Lung microvascular endothelial cell (primary cell): ENCODE measurements at regions not wholly inside any gene's neighbourhood (a gene's known extent, or its start where the extent isn't known, plus 50 kb on each side); places are given as distances from the start of the nearest gene placed in this dataset.
A peak's percentile ranks its signal among the peaks of the same experiment; 100 is the strongest.
"Not testable (repeated sequence)": the region's sequence is repeated elsewhere in the genome, so short reads cannot be mapped to it uniquely, and the experiment has no call there.

Experiments
- DNase-seq, 2 donors: peaks; one replicate each; pipeline versions ENCODE4 v3.0.0 to v3.0.0-alpha.2; 2010; ENCODE audit warnings: low read depth in 2 of 2

DNA sequence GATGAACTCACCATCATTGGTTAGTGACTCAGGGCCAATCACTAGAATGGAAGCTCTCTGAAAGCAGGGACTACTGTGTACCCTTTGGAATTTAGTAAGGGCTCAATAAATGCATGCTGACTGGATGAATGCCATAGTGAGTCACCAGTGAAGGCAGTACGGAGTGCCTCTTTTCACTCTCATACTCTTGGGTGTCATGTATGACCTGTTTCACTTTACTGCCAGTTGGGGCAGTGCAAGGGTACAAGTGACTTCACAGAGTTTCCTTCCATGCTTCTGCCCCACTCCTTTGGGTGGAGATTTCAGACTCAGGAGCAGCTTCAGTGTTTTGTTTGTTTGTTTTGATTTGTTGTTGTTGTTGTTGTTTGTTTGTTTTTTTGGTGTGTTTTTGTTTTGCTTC, 57.7 kb downstream of the SOX3 start:
- no peak for DNase-seq

DNA sequence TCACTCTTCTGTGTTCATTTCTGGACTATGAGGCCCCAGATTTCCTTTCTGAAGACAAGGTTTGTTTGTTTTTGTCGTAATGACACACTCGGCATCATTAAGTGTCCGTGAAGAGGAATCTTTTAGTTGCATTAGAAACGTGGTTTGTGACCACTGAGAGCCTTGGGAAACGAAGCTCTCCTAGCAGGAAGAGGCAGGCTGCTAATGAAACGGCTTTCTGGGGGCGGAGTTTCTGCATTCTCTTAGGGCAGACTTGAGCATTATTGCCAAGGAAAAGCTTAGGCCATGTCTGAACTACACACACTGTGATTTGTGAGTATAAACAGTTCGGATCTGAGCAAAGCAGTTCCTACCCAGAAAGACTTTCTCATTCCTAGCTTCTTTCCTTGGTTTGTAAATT, 64.0 kb downstream of the SOX3 start:
- no peak for DNase-seq

- DNase-seq, result no peak
Measured at GRCh38 chrX:140439476-140439875, 65.4 kb downstream of the SOX3 start.

- no peak for DNase-seq
Measured at GRCh38 chrX:140434347-140434746, 70.5 kb downstream of the SOX3 start.

DNA sequence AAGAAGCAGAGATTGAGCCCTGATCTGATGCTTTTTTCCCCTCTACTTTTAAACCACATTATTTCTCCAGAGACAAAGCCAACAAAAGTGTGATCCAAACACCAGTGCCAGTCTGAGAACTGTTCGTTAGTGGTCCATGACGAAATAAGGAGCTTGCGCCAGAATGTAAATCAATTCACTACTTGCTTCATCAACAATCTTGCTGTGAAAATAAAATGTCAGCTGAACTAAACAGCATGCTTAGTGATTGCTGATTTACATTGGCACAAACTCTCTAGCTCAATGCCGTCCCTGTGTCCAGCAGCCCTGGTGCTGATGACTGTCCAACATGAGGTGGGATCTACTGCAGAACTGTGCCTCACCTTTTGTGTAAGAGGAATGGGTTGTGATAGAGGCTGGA, 71.3 kb downstream of the SOX3 start:
- no peak for DNase-seq

- peak in 1 of 2 donors; percentile 2 for DNase-seq
Measured at GRCh38 chrX:140432346-140433175, 72.3 kb downstream of the SOX3 start.

DNA sequence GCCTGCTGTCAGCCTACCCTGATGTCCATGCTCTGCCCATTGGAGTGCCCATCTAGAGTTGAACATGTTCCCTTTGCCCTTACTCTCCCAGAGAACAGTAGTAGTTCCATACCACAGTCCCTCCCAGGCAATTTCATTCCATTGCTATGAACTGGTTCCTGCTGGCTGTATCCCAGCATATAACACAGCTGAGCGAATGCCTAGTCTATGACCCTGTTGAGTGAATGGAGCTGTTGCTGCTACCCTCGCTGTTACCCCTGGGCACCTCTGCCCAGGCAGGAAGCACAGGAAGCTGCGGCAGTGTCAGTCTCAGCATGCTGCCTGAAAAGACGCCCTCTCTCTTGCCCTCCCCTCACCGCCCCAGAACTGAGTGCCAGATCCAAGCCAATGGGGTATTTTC, 73.3 kb downstream of the SOX3 start:
- DNase-seq, result no peak

DNA sequence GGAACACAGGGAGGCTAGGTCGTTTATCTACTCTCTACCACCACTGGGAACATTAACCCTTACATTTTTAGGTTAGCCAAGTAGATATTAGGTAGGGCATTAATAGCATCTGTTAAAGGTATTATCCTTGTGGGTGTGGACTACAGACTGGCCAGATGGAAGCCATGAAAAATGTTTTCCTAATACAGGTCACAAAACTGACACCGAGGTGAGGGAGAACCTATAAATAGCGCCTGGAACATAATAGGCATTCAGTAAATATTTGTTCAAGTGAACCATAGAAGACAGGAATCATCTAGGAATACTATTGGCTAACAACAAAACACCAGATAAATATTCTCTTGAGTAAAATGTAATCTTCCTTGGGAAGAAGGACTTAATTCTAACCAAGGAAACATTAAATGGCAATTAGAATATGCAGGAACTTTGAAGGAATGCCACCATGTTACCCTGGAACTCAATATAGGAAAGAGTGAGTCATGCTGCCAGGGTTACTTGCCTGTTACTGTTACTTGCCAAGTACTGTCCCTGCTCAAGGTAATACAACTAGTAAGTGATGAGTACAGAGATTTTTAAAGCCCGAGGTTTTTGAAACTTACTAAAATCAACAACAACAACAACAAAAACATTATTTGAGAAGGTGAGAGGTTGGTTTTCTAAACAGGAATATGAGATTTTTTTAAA, 79.0 kb downstream of the SOX3 start:
- DNase-seq, result no peak

DNA sequence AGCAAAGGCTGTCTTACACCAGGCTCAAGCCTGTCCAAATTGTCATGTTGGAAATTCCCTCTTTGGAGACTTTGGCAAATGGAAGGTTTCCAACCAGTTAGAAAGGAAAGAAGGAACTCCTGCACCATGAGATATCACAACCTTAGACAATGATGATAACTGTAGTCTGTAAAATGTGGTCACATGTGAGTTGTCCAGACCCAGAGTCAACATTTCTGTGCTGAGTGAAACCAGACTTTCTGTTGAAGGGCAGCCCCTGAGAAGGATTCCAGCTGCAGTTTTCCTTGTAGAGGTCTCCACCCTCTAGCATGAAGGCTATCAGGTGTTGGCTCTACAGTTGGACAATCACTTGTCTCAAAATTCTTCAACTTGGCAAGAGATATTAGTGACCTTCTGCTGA, 82.4 kb downstream of the SOX3 start:
- DNase-seq, result no peak

DNA sequence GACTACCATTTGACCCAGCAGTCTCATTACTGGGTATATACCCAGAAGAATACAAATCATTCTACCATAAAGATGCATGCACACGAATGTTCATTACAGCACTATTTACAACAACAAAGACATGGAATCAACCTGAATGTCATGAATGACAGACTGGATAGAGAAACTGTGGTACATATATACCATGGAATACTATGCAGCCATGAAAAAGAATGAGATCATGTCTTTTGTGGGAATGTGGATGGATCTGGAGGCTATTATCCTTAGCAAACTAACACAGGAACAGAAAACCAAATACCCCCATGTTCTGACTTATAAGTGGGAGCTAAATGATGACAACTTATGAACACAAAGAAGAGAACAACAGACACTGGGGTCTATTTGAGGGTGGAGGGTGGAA, 102.7 kb downstream of the SOX3 start:
- not testable (repeated sequence) for DNase-seq

GRCh38 chrX:140396326-140396725, 108.5 kb downstream of the SOX3 start:
- not testable (repeated sequence) for DNase-seq

DNA sequence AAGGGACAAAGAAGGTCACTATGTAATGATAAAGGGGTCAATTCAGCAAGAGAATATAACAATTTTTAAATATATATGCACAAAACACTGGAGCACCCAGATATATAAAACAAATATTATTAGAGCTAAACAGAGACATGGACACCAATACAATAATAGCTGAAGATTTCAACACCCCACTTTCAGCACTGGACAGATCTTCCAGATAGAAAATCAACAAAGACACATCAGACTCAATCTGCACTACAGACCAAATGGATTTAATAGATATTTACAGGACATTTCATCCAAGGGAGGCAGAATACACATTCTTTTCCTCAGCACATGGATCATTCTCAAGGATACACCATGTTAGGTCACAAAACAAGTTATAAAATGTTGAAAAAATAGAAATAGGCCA, 111.4 kb downstream of the SOX3 start:
- no peak for DNase-seq

GRCh38 chrX:140391313-140391712, 113.6 kb downstream of the SOX3 start:
- no peak for DNase-seq

DNA sequence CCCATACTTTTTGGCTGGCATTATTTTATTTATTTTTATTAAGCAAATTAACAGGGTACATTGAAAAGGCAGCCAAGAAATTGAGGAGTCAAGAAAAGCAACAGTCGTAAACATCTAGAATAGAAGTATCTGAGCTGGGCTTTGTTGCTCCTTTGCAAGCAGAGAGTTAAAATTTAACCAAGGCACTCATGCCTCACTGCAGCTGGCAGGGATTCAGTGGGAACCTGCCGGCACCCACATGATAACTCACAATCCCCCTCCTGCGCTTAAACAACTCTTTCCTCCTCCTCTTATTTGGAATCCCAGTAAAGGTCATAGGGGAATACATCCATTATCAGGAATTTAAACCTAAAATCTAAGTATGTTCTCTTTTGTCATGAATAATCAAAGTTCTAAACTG, 115.5 kb downstream of the SOX3 start:
- no peak for DNase-seq

GRCh38 chrX:140362861-140363260, 142.0 kb downstream of the SOX3 start:
- DNase-seq, result no peak

- no peak for DNase-seq
Measured at GRCh38 chrX:140360924-140361323, 143.9 kb downstream of the SOX3 start.

GRCh38 chrX:140360284-140360683, 144.6 kb downstream of the SOX3 start:
- no peak for DNase-seq

DNA sequence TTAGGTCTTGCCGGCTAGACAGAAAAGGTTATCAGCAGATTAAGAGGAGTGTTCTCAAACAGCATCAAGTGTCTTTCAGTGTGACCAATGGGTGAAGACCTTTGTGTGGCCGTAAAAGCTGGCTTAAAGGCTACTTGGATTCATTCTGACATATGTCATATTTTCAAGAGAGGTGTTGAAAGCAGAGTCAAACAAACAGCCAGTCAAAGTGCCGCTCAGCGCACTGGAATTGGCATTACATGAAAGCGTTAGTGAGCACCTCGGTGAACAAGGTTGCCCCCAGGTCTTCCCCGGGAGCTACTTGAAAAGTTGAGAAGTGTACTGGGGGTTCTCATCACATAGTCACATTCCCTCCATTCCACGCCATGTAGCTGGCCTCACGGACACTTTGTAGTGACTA, 148.9 kb downstream of the SOX3 start:
- DNase-seq, result no peak

DNA sequence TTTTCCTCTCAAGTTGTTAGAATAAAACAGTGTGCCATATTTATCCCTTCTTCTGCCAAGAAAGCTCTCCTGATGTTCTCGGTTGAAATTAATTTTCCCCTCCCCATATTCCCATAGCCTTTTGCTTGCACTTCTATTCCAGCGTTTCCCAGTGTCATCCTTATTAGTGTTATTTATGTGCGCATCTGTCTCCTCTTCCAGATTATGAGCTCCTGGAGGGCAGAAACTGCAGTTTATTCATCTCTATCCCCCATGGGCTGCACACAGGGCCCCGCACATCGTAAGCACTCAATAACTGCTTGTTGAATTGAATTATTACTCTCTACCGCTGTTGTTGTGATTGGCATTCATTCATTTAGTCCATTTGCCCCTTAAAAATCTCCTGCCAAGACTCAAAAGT, 149.4 kb downstream of the SOX3 start:
- no peak for DNase-seq

DNA sequence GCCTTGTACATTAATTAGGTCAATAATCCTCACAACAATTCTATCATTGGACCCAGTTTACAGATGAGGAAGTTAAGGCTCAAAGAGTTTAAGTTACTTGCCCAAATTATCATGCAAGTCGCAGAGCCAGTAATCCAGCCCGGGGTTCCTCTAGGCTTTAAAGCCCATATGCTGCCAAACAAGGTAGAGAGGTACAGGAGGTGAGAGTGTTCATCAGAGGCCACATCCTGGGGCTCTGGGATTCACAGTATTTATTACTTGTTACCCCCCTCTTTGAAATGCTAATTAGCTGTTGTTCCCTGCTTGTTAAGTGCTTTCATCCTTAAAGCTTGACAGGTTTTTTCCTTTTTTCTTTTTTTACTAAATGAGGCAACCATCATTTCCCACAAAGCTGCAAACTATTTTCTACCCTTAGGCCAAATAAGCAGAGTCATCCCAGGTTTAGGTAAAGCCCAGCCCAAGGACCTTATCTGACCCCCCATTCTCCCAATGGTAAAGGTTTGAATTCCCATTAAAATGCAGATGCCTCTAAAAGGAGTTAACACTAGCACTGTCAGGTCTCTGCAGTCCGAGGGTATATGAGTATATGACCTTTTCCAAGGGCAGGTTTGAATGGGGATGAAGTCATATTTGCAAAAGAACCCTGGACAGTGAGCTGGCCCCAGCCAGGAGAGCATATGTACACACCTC, 150.3 kb downstream of the SOX3 start:
- no peak for DNase-seq

- no peak for DNase-seq
Measured at GRCh38 chrX:140346729-140347128, 158.1 kb downstream of the SOX3 start.

GRCh38 chrX:140343226-140343868, 161.5 kb downstream of the SOX3 start:
- peak in 1 of 2 donors; percentile 11 for DNase-seq
